SK-N-SH (cell line): ENCODE measurements at regions not wholly inside any gene's neighbourhood (a gene's known extent, or its start where the extent isn't known, plus 50 kb on each side); places are given as distances from the start of the nearest gene placed in this dataset.

Experiments used
- CTCF ChIA-PET: fragments of 300-600, 350-600 bp; formaldehyde crosslinking; extraction: SDS; loops from one replicate; lab custom pipeline; 2021; lab: Yijun Ruan, JAX
- POLR2A ChIA-PET: fragments of 350-600 bp; sonication (Branson Sonifier 250); formaldehyde crosslinking; extraction: SDS; loops from one replicate; lab custom pipeline; 2020; ENCODE audit warnings: antibody characterized with exemption, inconsistent platforms; lab: Yijun Ruan, JAX
- DNase-seq: peaks from one replicate; pipeline ENCODE4 v3.0.0; 2012
- H2AFZ ChIP-seq: fragments of 200-600 bp; sonication (generic); 2 replicates; pipeline ENCODE4 v1.8.1; 2016; ENCODE audit warnings: antibody characterized with exemption, mild to moderate bottlenecking, low read depth
- H3F3A ChIP-seq: fragments of 200-600 bp; sonication (generic); replicated peaks from 2 replicates; pipeline ENCODE3; 2016; ENCODE audit warnings: antibody characterized with exemption, mild to moderate bottlenecking; ENCODE audit not compliant: insufficient read depth
- H3K27ac ChIP-seq, 2 experiments: fragments of 200-500 bp in 1 of 2; fragments of 200-600 bp in 1 of 2; sonication (Bioruptor generic) in 1 of 2; sonication (generic), shearing (Covaris generic) in 1 of 2; 2 replicates each; pipeline versions ENCODE4 v1.5.1 to v1.6.1; 2014 to 2016; ENCODE audit warnings: low read depth in 2 of 2, inconsistent platforms in 1 of 2, low read length in 1 of 2, mild to moderate bottlenecking in 1 of 2, mixed read lengths in 1 of 2
- H3K27me3 ChIP-seq: fragments of 200-600 bp; sonication (generic), shearing (Covaris generic); 2 replicates; pipeline ENCODE4 v1.6.1; 2016; ENCODE audit warnings: mixed run types; ENCODE audit not compliant: insufficient read depth
- H3K36me3 ChIP-seq, 2 experiments: fragments of 200-500 bp in 1 of 2; fragments of 200-600 bp in 1 of 2; sonication (Bioruptor generic) in 1 of 2; sonication (generic) in 1 of 2; replicated peaks in 1 of 2; 2 replicates each; pipeline versions ENCODE3 to v1.5.1; 2014 to 2016; ENCODE audit warnings: low read length in 1 of 2, mild to moderate bottlenecking in 1 of 2; ENCODE audit not compliant: insufficient read depth in 2 of 2, control insufficient read depth in 1 of 2
- H3K4me1 ChIP-seq, 2 experiments: fragments of 200-500 bp in 1 of 2; fragments of 200-600 bp in 1 of 2; sonication (Bioruptor generic) in 1 of 2; sonication (generic), shearing (Covaris generic) in 1 of 2; 2 replicates each; pipeline versions ENCODE4 v1.5.1 to v1.6.1; 2014 to 2016; ENCODE audit warnings: low read depth in 1 of 2, low read length in 1 of 2, mixed run types in 1 of 2; ENCODE audit not compliant: insufficient read depth in 2 of 2, control insufficient read depth in 1 of 2
- H3K4me2 ChIP-seq: fragments of 200-600 bp; sonication (generic), shearing (Covaris generic); 2 replicates; pipeline ENCODE4 v1.6.1; 2017; ENCODE audit warnings: mixed run types
- H3K4me3 ChIP-seq, 2 experiments: fragments of 200-500 bp in 1 of 2; fragments of 200-600 bp in 1 of 2; sonication (Bioruptor generic) in 1 of 2; sonication (generic), shearing (Covaris generic) in 1 of 2; 2 replicates each; pipeline versions ENCODE4 v1.5.1 to v1.8.1; 2014 to 2016; ENCODE audit warnings: low read depth in 2 of 2, inconsistent platforms in 1 of 2, low read length in 1 of 2, mild to moderate bottlenecking in 1 of 2, mixed read lengths in 1 of 2, moderate library complexity in 1 of 2
- H3K79me2 ChIP-seq: fragments of 200-600 bp; sonication (generic); 2 replicates; pipeline ENCODE4 v1.8.1; 2017; ENCODE audit warnings: mild to moderate bottlenecking; ENCODE audit not compliant: insufficient read depth
- H3K9ac ChIP-seq: fragments of 200-600 bp; sonication (generic); 2 replicates; pipeline ENCODE4 v1.6.1; 2017; ENCODE audit warnings: mixed run types
- H3K9me2 ChIP-seq: fragments of 200-600 bp; sonication (generic); 2 replicates; pipeline ENCODE4 v1.6.1; 2017; ENCODE audit warnings: mixed run types
- H3K9me3 ChIP-seq: fragments of 200-600 bp; sonication (generic); 2 replicates; pipeline ENCODE4 v1.6.1; 2017; ENCODE audit warnings: mixed run types, mild to moderate bottlenecking, moderate library complexity
- H4K20me1 ChIP-seq: fragments of 200-600 bp; sonication (generic); 2 replicates; pipeline ENCODE4 v1.6.1; 2017; ENCODE audit warnings: mild to moderate bottlenecking, mixed run types; ENCODE audit not compliant: insufficient read depth
- ELF1 ChIP-seq: IDR thresholded peaks from 2 replicates; pipeline ENCODE4 v1.4.0; 2012
- FOXJ3 ChIP-seq: sonication (generic); formaldehyde crosslinking; IDR thresholded peaks from 2 replicates; pipeline ENCODE4 v1.5.1; 2020; ENCODE audit warnings: mild to moderate bottlenecking, missing genetic modification reagents
- FOXM1 ChIP-seq: IDR thresholded peaks from 2 replicates; pipeline ENCODE4 v1.4.0; 2012; ENCODE audit warnings: low read depth, mild to moderate bottlenecking
- GATA2 ChIP-seq: sonication (generic); formaldehyde crosslinking; IDR thresholded peaks from 2 replicates; pipeline ENCODE4 v1.5.0; 2020; ENCODE audit warnings: mild to moderate bottlenecking, missing genetic modification reagents
- IRF3 ChIP-seq: fragments of 150-350 bp; IDR thresholded peaks from 2 replicates; pipeline ENCODE4 v1.6.1; 2016; ENCODE audit warnings: mild to moderate bottlenecking, low read depth, low read length
- MXI1 ChIP-seq: IDR thresholded peaks from 2 replicates; pipeline ENCODE4 v1.6.1; 2012; ENCODE audit warnings: mild to moderate bottlenecking, low read depth, low read length, improper control_type of control experiment
- NFIC ChIP-seq: IDR thresholded peaks from 2 replicates; pipeline ENCODE4 v1.4.0; 2012; ENCODE audit warnings: borderline replicate concordance
- RCOR1 ChIP-seq: fragments of 150-350 bp; IDR thresholded peaks from 2 replicates; pipeline ENCODE4 v1.6.1; 2017; ENCODE audit warnings: antibody characterized with exemption, low read length
- REST ChIP-seq: IDR thresholded peaks from 2 replicates; pipeline ENCODE4 v1.6.1; 2012; ENCODE audit warnings: mild to moderate bottlenecking, low read depth, low read length, moderate library complexity
- RFX5 ChIP-seq: IDR thresholded peaks from 2 replicates; pipeline ENCODE4 v1.6.1; 2012; ENCODE audit warnings: mild to moderate bottlenecking, improper control_type of control experiment, low read length
- RXRA ChIP-seq: IDR thresholded peaks from 2 replicates; pipeline ENCODE4 v1.4.0; 2012; ENCODE audit warnings: low read depth, mild to moderate bottlenecking, borderline replicate concordance
- TAF1 ChIP-seq: IDR thresholded peaks from 2 replicates; pipeline ENCODE4 v1.6.1; 2012; ENCODE audit warnings: low read depth, mild to moderate bottlenecking, low read length, moderate library complexity, borderline replicate concordance
- TCF12 ChIP-seq: IDR thresholded peaks from 2 replicates; pipeline ENCODE4 v1.4.0; 2012
- USF1 ChIP-seq: IDR thresholded peaks from 2 replicates; pipeline ENCODE4 v1.4.0; 2012; ENCODE audit warnings: low read depth, borderline replicate concordance
- ZBTB33 ChIP-seq: IDR thresholded peaks from 2 replicates; pipeline ENCODE4 v1.4.0; 2012; ENCODE audit warnings: low read depth, borderline replicate concordance
- WGBS: methylation state at CpG from one replicate; pipeline ENCODE4 v1.1.6; 2017; ENCODE audit warnings: low lambda C conversion rate; 5-methylcytosine and 5-hydroxymethylcytosine counted together

GRCh38 chr7:12751764-12752163 lies 64.3 kb downstream of the ARL4A start (continued):
- TF ChIP-seq REST: no peak
- TF ChIP-seq USF1: no peak
- TF ChIP-seq IRF3: no peak
- no peak for TF ChIP-seq ELF1
- TF ChIP-seq GATA2 (CRISPR knock-in tag): no peak
- no peak for TF ChIP-seq FOXJ3
- TF ChIP-seq RFX5: no peak
- no peak for TF ChIP-seq TCF12
- TF ChIP-seq MXI1: no peak

GRCh38 chr7:12754179-12754578 lies 66.7 kb downstream of the ARL4A start:
- WGBS: 71% methylated on average over 3 of the region's 3 CpGs

GRCh38 chr7:12756821-12757220 lies 69.4 kb downstream of the ARL4A start:
- no peaks in the 10 kb centered on the region for H3K27me3 ChIP-seq
- no peaks in the 10 kb centered on the region for H3K36me3 ChIP-seq
- no peaks in the 10 kb centered on the region for H4K20me1 ChIP-seq
- no peaks in the 10 kb centered on the region for H3K9me2 ChIP-seq
- H2AFZ ChIP-seq: peak overlapping the region; percentile 19; the same call in 1 of the 2 replicates
- no peaks in the 10 kb centered on the region for H3K79me2 ChIP-seq
- WGBS: 57% methylated on average over 4 of the region's 4 CpGs
- no peak for DNase-seq
- no peak overlapping the region for H3K4me3 ChIP-seq
- H3K9me3 ChIP-seq: no peaks in the 10 kb centered on the region
- ChIA-PET CTCF (interaction anchor here (1.2 kb wide), 1 partner anchor 10 kb away, joined by 3 read pairs; no protein-coding TSS in a partner anchor), POLR2A (no interaction called here)
- no peak overlapping the region for H3K4me2 ChIP-seq
- no peaks in the 10 kb centered on the region for H3K4me1 ChIP-seq
- peak overlapping the region in 1 of 2 experiments; percentile 46; a peak in 1 of 4 replicates for H3K27ac ChIP-seq
- H3F3A ChIP-seq: peaks cover 12% of the 10 kb centered on the region
- no peak overlapping the region for H3K9ac ChIP-seq
- TF ChIP-seq TCF12 (no peak), RFX5 (no peak), ELF1 (no peak), ZBTB33 (no peak), USF1 (no peak), RXRA (no peak), TAF1 (no peak), NFIC (no peak), FOXJ3 (no peak), RCOR1 (no peak), FOXM1 (no peak), MXI1 (no peak), IRF3 (no peak)

More at GRCh38 chr7:12754179-12754578, 66.7 kb downstream of the ARL4A start:
- Histone ChIP-seq H4K20me1 (no peaks in the 10 kb centered on the region), H3K4me3 (no peak overlapping the region), H2AFZ (peak overlapping the region; percentile 55), H3K79me2 (no peaks in the 10 kb centered on the region), H3K27me3 (no peaks in the 10 kb centered on the region), H3K9me2 (no peaks in the 10 kb centered on the region), H3F3A (peaks cover 12% of the 10 kb centered on the region), H3K9me3 (no peaks in the 10 kb centered on the region), H3K27ac (no peak overlapping the region), H3K4me2 (no peak overlapping the region), H3K36me3 (no peaks in the 10 kb centered on the region), H3K9ac (no peak overlapping the region), H3K4me1 (no peaks in the 10 kb centered on the region)
- ChIA-PET POLR2A (no interaction called here), CTCF (no interaction called here)
- TF ChIP-seq TCF12: no peak
- DNase-seq: no peak
